CD14-positive monocyte (primary cell): ENCODE measurements at regions not wholly inside any gene's neighbourhood (a gene's known extent, or its start where the extent isn't known, plus 50 kb on each side); places are given as distances from the start of the nearest gene placed in this dataset.

ENCODE experiments used
- DNase-seq, 3 donors: peaks; one replicate each; pipeline ENCODE4 v3.0.0-alpha.2; 2011 to 2022
- H2AFZ ChIP-seq: 2 replicates; pipeline ENCODE4 v1.6.0; 2012; ENCODE audit warnings: mild to moderate bottlenecking, low read depth, low read length, inconsistent platforms; ENCODE audit not compliant: insufficient read depth, poor library complexity, severe bottlenecking
- H3K27ac ChIP-seq, 2 donors: 1 replicate in 1 of 2; 2 replicates in 1 of 2; pipeline ENCODE4 v1.5.1; 2012 to 2013; ENCODE audit warnings: low read length in 2 of 2, control low read depth in 1 of 2, inconsistent platforms in 1 of 2, low read depth in 1 of 2, mild to moderate bottlenecking in 1 of 2
- H3K27me3 ChIP-seq, 2 donors: one replicate each; pipeline versions ENCODE4 v1.6.0 to v1.6.1; 2011 to 2013; ENCODE audit warnings: low read length in 2 of 2; ENCODE audit not compliant: control insufficient read depth in 2 of 2, insufficient read depth in 2 of 2
- H3K36me3 ChIP-seq, 2 donors: replicated peaks in 1 of 2; 1 replicate in 1 of 2; 2 replicates in 1 of 2; pipeline versions ENCODE4 v1.5.1 to v1.6.1; 2012 to 2013; ENCODE audit warnings: low read length in 2 of 2, control low read depth in 1 of 2, inconsistent platforms in 1 of 2, mild to moderate bottlenecking in 1 of 2; ENCODE audit not compliant: insufficient read depth in 2 of 2, control insufficient read depth in 1 of 2
- H3K4me1 ChIP-seq, 2 donors: 1 replicate in 1 of 2; 2 replicates in 1 of 2; pipeline versions ENCODE4 v1.5.1 to v1.6.1; 2012 to 2013; ENCODE audit warnings: low read length in 2 of 2, control low read depth in 1 of 2, inconsistent platforms in 1 of 2, mild to moderate bottlenecking in 1 of 2, moderate library complexity in 1 of 2; ENCODE audit not compliant: insufficient read depth in 2 of 2, control insufficient read depth in 1 of 2
- H3K4me2 ChIP-seq: replicated peaks from 2 replicates; pipeline ENCODE3; 2012; ENCODE audit warnings: low read length, moderate library complexity, mild to moderate bottlenecking; ENCODE audit not compliant: poor library complexity, severe bottlenecking; ENCODE audit errors: extremely low read depth
- H3K4me3 ChIP-seq, 3 experiments: fragments of 200-600 bp in 1 of 3; sonication (generic) in 1 of 3; replicated peaks in 1 of 3; 1 replicate in 2 of 3; 2 replicates in 1 of 3; pipeline ENCODE4 v1.5.1; 2011 to 2013; ENCODE audit warnings: low read length in 3 of 3, mild to moderate bottlenecking in 3 of 3, control low read depth in 2 of 3, low read depth in 2 of 3, inconsistent platforms in 1 of 3, moderate library complexity in 1 of 3
- H3K79me2 ChIP-seq: 2 replicates; pipeline ENCODE4 v1.6.0; 2012; ENCODE audit warnings: mild to moderate bottlenecking, control low read depth, inconsistent platforms, low read length, moderate library complexity; ENCODE audit not compliant: insufficient read depth
- H3K9ac ChIP-seq: 2 replicates; pipeline ENCODE4 v1.6.0; 2017; ENCODE audit warnings: low read length, mild to moderate bottlenecking; ENCODE audit not compliant: insufficient read depth, poor library complexity, severe bottlenecking
- H3K9me3 ChIP-seq, 2 donors: replicated peaks in 1 of 2; 1 replicate in 1 of 2; 2 replicates in 1 of 2; pipeline versions ENCODE4 v1.5.1 to v1.6.1; 2012 to 2013; ENCODE audit warnings: low read length in 2 of 2, control low read depth in 1 of 2; ENCODE audit not compliant: control insufficient read depth in 1 of 2, insufficient read depth in 1 of 2
- H4K20me1 ChIP-seq: 2 replicates; pipeline ENCODE4 v1.6.0; 2012; ENCODE audit warnings: mild to moderate bottlenecking, low read length, control low read depth, moderate library complexity; ENCODE audit not compliant: insufficient read depth
- H3K27ac Mint-ChIP-seq, 7 donors: one replicate each; pipeline ENCODE4 v1.8.0; 2020; ENCODE audit warnings: mild to moderate bottlenecking in 7 of 7, mixed read lengths in 7 of 7, moderate library complexity in 6 of 7, inconsistent platforms in 2 of 7
- H3K27me3 Mint-ChIP-seq, 3 donors: one replicate each; pipeline ENCODE4 v1.8.0; 2021 to 2022; ENCODE audit warnings: low read depth in 3 of 3, mild to moderate bottlenecking in 3 of 3, mixed read lengths in 3 of 3, moderate library complexity in 3 of 3, inconsistent platforms in 1 of 3
- H3K36me3 Mint-ChIP-seq, 2 donors: one replicate each; pipeline ENCODE4 v1.8.0; 2020; ENCODE audit warnings: mixed read lengths in 2 of 2, inconsistent platforms in 1 of 2, mild to moderate bottlenecking in 1 of 2
- H3K4me1 Mint-ChIP-seq: one replicate; pipeline ENCODE4 v1.8.0; 2020; ENCODE audit warnings: mild to moderate bottlenecking, mixed read lengths
- H3K4me3 Mint-ChIP-seq, 2 donors: one replicate each; pipeline ENCODE4 v1.8.0; 2020; ENCODE audit warnings: mild to moderate bottlenecking in 2 of 2, mixed read lengths in 2 of 2, moderate library complexity in 1 of 2
- H3K9me3 Mint-ChIP-seq, 7 donors: one replicate each; pipeline ENCODE4 v1.8.0; 2020 to 2022; ENCODE audit warnings: mixed read lengths in 7 of 7, mild to moderate bottlenecking in 6 of 7, moderate library complexity in 6 of 7, inconsistent platforms in 2 of 7
- CTCF ChIP-seq: fragments of 200-600 bp; IDR thresholded peaks from one replicate; pipeline ENCODE4 v1.8.0; 2022; ENCODE audit warnings: antibody characterized with exemption, mild to moderate bottlenecking
- WGBS: methylation state at CpG from one replicate; pipeline ENCODE4 v1.1.5; 2013; ENCODE audit warnings: missing lambda C conversion rate; ENCODE audit not compliant: insufficient coverage; 5-methylcytosine and 5-hydroxymethylcytosine counted together
- intact Hi-C, 2 donors: fragments of 100-400 bp; cut with micrococcal nuclease; formaldehyde crosslinking; loops; one replicate each; pipeline versions ENCODE4 v1.15.0 to v1.15.1; 2023

DNA sequence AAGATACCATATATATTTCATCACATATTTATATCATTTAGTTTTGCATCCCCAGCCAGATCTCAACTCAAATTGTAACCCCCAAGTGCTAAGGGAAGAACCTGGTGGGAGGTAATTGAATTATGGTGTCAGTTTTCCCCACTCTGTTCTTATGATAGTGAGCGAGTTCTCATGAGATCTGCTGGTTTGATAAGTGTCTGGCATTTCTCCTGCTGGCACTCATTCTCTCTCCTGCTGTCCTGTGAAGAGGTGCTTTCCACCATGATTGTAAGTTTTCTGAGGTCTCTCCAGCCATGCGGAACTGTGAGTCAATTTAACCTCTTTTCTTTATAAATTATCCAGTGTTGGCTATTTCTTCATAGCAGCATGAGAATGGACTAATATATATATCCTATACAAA, 462.5 kb upstream of the SLITRK5 start:
- intact Hi-C loops: no loop called here
- Histone ChIP-seq H3K36me3 (no peaks in the 10 kb centered on the region), H4K20me1 (no peaks in the 10 kb centered on the region), H3K4me2 (no peak overlapping the region), H3K9me3 (peaks cover 0 to 2% of the 10 kb centered on the region in 2 donors), H2AFZ (no peak overlapping the region), H3K9ac (no peak overlapping the region), H3K27me3 (no peaks in the 10 kb centered on the region), H3K79me2 (no peaks in the 10 kb centered on the region), H3K27ac (no peak overlapping the region), H3K4me1 (no peaks in the 10 kb centered on the region), H3K4me3 (no peak overlapping the region)
- no peak for DNase-seq
- Mint-ChIP-seq H3K36me3 (no peaks in the 10 kb centered on the region), H3K27me3 (peaks cover 0 to 2% (median 1%) of the 10 kb centered on the region in 3 donors), H3K27ac (no peak overlapping the region), H3K4me1 (no peaks in the 10 kb centered on the region), H3K4me3 (no peak overlapping the region), H3K9me3 (peaks cover 0 to 7% (median 2%) of the 10 kb centered on the region in 7 donors)
- TF ChIP-seq CTCF: no peak
- no CpG with 5 or more reads among the region's 2 CpGs for WGBS

DNA sequence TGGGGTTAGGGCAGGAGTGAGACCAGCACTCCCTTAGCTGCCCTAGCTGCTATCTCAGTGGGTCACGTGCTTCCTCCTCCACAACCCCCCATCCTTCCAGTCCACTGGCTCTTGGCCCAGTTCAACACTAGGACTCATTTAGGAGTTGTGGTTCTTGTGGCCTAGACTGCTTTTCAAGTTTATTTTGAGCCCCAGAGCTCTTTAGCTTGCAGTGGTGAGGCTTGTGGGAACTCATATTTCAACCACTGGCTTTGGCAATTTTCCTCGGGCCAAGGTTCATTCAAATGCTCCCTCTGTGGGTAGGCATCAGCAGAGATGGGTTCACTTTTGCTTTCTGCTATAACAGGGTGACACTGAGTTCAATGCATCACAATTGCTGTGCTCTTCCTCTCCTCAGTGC, 436.2 kb upstream of the SLITRK5 start:
- Mint-ChIP-seq H3K9me3 (peaks cover 3 to 18% (median 13%) of the 10 kb centered on the region in 7 donors), H3K36me3 (no peaks in the 10 kb centered on the region), H3K4me3 (no peak overlapping the region), H3K4me1 (no peaks in the 10 kb centered on the region), H3K27me3 (no peaks in the 10 kb centered on the region), H3K27ac (no peak overlapping the region)
- H3K9ac ChIP-seq: no peak overlapping the region
- H4K20me1 ChIP-seq: no peaks in the 10 kb centered on the region
- no peak overlapping the region for H3K27ac ChIP-seq
- intact Hi-C loops: no loop called here
- H3K27me3 ChIP-seq: no peaks in the 10 kb centered on the region
- no peaks in the 10 kb centered on the region for H3K79me2 ChIP-seq
- H3K4me1 ChIP-seq: no peaks in the 10 kb centered on the region
- H3K9me3 ChIP-seq: peaks cover 5 to 15% of the 10 kb centered on the region in 2 donors
- no peaks in the 10 kb centered on the region for H3K36me3 ChIP-seq
- TF ChIP-seq CTCF: no peak
- WGBS: 14% methylated on average over 1 of the region's 2 CpGs
- no peak overlapping the region for H3K4me2 ChIP-seq
- H3K4me3 ChIP-seq: no peak overlapping the region
- no peak overlapping the region for H2AFZ ChIP-seq
- no peak for DNase-seq
